HEK293T (cell line): ENCODE measurements at regions not wholly inside any gene's neighbourhood (a gene's known extent, or its start where the extent isn't known, plus 50 kb on each side); places are given as distances from the start of the nearest gene placed in this dataset.

Experiments used
- CTCF ChIA-PET: fragments of 350-600 bp; formaldehyde crosslinking; extraction: SDS; loops from one replicate; lab custom pipeline; 2021; ENCODE audit warnings: antibody characterized with exemption, inconsistent platforms; lab: Yijun Ruan, JAX
- POLR2A ChIA-PET: fragments of 350-600 bp; formaldehyde crosslinking; extraction: SDS; loops from one replicate; lab custom pipeline; 2020; ENCODE audit warnings: antibody characterized with exemption, inconsistent platforms; lab: Yijun Ruan, JAX
- DNase-seq: peaks from one replicate; pipeline ENCODE4 v3.0.0; 2012; ENCODE audit warnings: mixed read lengths; ENCODE audit errors: extremely low spot score
- ARNT ChIP-seq: fragments of 450-650 bp; IDR thresholded peaks from 2 replicates; pipeline ENCODE4 v1.6.1; 2017; ENCODE audit warnings: mild to moderate bottlenecking
- BHLHE40 ChIP-seq: fragments of 450-650 bp; IDR thresholded peaks from 2 replicates; pipeline ENCODE4 v1.6.1; 2016; ENCODE audit warnings: mild to moderate bottlenecking, moderate library complexity, borderline replicate concordance
- CTBP1 ChIP-seq: fragments of 450-650 bp; IDR thresholded peaks from 2 replicates; pipeline ENCODE4 v1.6.1; 2016; ENCODE audit warnings: borderline replicate concordance
- ELF4 ChIP-seq: fragments of 450-650 bp; IDR thresholded peaks from 2 replicates; pipeline ENCODE4 v1.6.1; 2017; ENCODE audit warnings: antibody characterized with exemption
- FOXA1 ChIP-seq: fragments of 450-650 bp; IDR thresholded peaks from 2 replicates; pipeline ENCODE4 v1.6.1; 2016; ENCODE audit warnings: mild to moderate bottlenecking
- FOXK2 ChIP-seq: fragments of 450-650 bp; IDR thresholded peaks from 2 replicates; pipeline ENCODE4 v1.6.1; 2016; ENCODE audit warnings: mild to moderate bottlenecking
- FOXM1 ChIP-seq: fragments of 450-650 bp; IDR thresholded peaks from 2 replicates; pipeline ENCODE4 v1.6.1; 2017; ENCODE audit warnings: mild to moderate bottlenecking, borderline replicate concordance
- HDGF ChIP-seq: fragments of 450-650 bp; IDR thresholded peaks from 2 replicates; pipeline ENCODE4 v1.6.1; 2017; ENCODE audit warnings: antibody characterized with exemption, borderline replicate concordance
- L3MBTL2 ChIP-seq: fragments of 450-650 bp; conservative IDR thresholded peaks from 2 replicates; pipeline ENCODE4 v1.6.1; 2016; ENCODE audit warnings: mild to moderate bottlenecking
- LEF1 ChIP-seq: fragments of 450-650 bp; IDR thresholded peaks from 2 replicates; pipeline ENCODE4 v1.6.1; 2017; ENCODE audit warnings: mild to moderate bottlenecking, borderline replicate concordance
- NFRKB ChIP-seq: fragments of 450-650 bp; IDR thresholded peaks from 2 replicates; pipeline ENCODE4 v1.6.1; 2016; ENCODE audit warnings: mild to moderate bottlenecking, moderate library complexity
- SP1 ChIP-seq: fragments of 450-650 bp; IDR thresholded peaks from 2 replicates; pipeline ENCODE4 v1.6.1; 2017
- SUZ12 ChIP-seq: fragments of 450-650 bp; IDR thresholded peaks from 2 replicates; pipeline ENCODE4 v1.6.1; 2016; ENCODE audit warnings: mild to moderate bottlenecking
- TARDBP ChIP-seq: fragments of 450-650 bp; IDR thresholded peaks from 2 replicates; pipeline ENCODE4 v1.6.1; 2016
- ZNF384 ChIP-seq: fragments of 450-650 bp; IDR thresholded peaks from 2 replicates; pipeline ENCODE4 v1.6.1; 2016
- TF ChIP-seq, protein P1 (sequence below): fragments of 450-650 bp; IDR thresholded peaks from 2 replicates; pipeline ENCODE4 v1.6.1; 2016

DNA sequence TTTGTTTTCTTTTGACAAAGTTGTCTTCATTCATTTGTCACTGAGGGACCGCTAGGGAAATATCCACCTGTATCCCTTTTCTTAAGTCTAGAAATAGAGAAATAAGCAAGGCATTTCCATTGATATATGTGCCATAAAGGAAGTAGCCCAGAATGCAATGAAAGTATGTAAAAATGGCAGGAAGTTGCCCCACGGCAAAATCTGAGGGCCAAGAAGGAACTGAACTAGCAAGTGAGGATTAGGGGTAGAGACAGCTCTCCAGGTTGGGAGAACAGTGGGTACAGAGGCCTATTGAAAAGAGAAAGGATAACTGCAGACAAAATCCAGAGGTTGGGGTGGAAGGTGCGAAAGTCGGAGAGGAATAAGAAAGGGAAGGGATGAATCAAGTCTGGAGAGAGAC, 56.6 kb upstream of the TOMM7 start:
- ChIA-PET CTCF (no interaction called here), POLR2A (no interaction called here)
- no peak for DNase-seq
- TF ChIP-seq LEF1 (no peak), HDGF (no peak), SP1 (no peak), ARNT (no peak), SUZ12 (no peak), CTBP1 (no peak), TARDBP (no peak), FOXA1 (no peak), BHLHE40 (no peak), NFRKB (no peak)

DNA sequence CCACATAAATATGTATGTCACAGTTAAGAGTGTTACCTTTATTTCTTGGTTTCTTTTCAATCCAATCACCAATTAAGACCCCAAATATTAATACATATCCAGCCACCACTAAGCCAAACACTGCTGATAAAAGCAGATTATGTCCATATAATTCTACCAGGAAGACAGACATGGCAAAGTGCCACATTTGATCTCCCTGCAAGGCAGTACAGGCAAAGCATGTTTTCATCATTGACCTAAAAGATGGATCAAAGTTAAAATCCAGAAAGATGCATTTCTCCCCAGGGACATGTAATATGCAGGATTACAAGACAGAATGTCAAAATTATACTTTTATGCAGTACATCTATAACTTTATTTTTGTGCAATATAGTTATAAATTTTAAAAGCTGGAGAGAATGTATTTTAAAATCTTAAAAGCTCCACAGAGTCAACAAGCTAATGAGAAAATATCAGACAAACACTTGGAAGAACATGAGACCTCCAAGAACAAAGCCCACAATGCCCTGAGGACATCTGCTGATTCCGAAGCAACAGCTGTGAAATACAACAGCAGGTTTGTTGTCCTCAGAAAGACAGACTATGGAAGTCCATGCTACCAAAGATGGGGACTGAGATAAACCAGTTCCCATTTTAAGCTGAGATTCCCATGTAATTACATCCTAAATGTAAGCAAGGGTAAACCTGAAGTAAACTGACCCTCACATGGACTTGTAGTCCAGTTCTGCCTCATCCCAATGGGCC, 54.5 kb upstream of the TOMM7 start:
- ChIA-PET POLR2A (no interaction called here), CTCF (interaction anchor here (1.0 kb wide), 1 partner anchor 17 kb away, joined by 4 read pairs; no protein-coding TSS in a partner anchor)
- no peak for DNase-seq
- TF ChIP-seq LEF1 (no peak), CTBP1 (no peak), TARDBP (no peak), FOXA1 (no peak), SP1 (no peak), SUZ12 (no peak), ELF4 (no peak), BHLHE40 (no peak), FOXK2 (no peak), HDGF (no peak), NFRKB (no peak), ZNF384 (no peak), L3MBTL2 (no peak), FOXM1 (no peak), ARNT (no peak)
- TF ChIP-seq, protein P1, sequence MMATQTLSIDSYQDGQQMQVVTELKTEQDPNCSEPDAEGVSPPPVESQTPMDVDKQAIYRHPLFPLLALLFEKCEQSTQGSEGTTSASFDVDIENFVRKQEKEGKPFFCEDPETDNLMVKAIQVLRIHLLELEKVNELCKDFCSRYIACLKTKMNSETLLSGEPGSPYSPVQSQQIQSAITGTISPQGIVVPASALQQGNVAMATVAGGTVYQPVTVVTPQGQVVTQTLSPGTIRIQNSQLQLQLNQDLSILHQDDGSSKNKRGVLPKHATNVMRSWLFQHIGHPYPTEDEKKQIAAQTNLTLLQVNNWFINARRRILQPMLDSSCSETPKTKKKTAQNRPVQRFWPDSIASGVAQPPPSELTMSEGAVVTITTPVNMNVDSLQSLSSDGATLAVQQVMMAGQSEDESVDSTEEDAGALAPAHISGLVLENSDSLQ = no peak

DNA sequence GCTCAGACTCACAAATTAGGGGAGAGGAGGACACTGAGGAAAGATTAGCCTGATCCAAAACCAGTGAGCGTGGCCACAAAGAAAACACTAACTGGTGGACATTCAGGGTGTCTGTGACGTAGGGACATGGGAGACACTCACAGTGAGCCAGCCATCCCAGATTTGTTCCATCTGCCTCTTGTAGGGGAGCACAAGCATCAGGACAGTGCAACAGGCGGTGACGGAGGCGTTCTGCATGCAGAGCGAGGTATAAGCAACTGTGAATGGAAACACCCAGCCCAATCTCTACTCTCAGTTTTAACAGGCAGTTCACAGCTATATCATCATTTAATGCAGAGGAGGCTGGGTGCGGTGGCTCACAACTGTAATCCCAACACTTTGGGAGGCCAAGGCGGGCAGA, 52.8 kb upstream of the TOMM7 start:
- TF ChIP-seq NFRKB (no peak), HDGF (no peak), ARNT (no peak), TARDBP (no peak), LEF1 (no peak), ZNF384 (no peak), L3MBTL2 (no peak), FOXA1 (no peak), FOXM1 (no peak), CTBP1 (no peak)
- TF ChIP-seq, protein P1 = no peak
- DNase-seq = no peak
- POLR2A ChIA-PET = no interaction called here
- CTCF ChIA-PET = no interaction called here

DNA sequence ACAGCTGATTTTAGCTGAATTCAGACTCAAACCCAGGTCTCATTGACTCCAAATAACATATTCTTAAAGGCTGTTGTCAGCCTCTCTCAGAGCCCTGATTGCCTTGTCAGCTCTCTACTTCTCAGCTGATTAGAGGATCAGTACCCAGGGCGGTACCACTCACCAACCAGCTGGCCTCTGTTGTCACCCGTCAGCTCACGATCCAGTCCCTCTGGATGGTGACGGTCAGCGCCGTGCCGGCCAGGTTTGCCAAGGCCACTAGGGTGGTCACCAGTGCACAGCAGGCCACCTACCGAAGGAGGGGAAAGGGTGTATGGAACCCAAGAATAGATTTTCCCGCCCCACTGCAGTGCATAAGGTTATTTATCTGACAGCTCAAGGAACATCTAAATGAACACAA, 52.3 kb upstream of the TOMM7 start:
- no peak for TF ChIP-seq TARDBP
- no peak for TF ChIP-seq NFRKB
- TF ChIP-seq HDGF = no peak
- no peak for TF ChIP-seq SP1
- TF ChIP-seq FOXM1 = no peak
- no peak for TF ChIP-seq L3MBTL2
- TF ChIP-seq CTBP1 = no peak
- no peak for TF ChIP-seq BHLHE40
- TF ChIP-seq, protein P1 = no peak
- no peak for TF ChIP-seq FOXA1
- TF ChIP-seq FOXK2 = no peak
- TF ChIP-seq ELF4 = no peak

More for the DNA sequence above, 52.3 kb upstream of the TOMM7 start:
- no peak for DNase-seq
- ChIA-PET CTCF (no interaction called here), POLR2A (no interaction called here)
